ENCODE measurements at regions not wholly inside any gene's neighbourhood (a gene's known extent, or its start where the extent isn't known, plus 50 kb on each side); places are given as distances from the start of the nearest gene placed in this dataset.

- no peak for TF ChIP-seq CTCF (conservative IDR thresholded peaks at IDR 0.05; ENCODE audit: low read depth, low read length)
- TF ChIP-seq EZH2 (IDR thresholded peaks at IDR 0.05; ENCODE audit: borderline replicate concordance, low read depth, low read length, poor library complexity, severe bottlenecking), result no peak
These were observed 241.7 kb upstream of the TLL1 start for GRCh38 chr4:165631208-165631894.

All from A673 (cell line).